IMR-90 (cell line): ENCODE measurements at regions not wholly inside any gene's neighbourhood (a gene's known extent, or its start where the extent isn't known, plus 50 kb on each side); places are given as distances from the start of the nearest gene placed in this dataset.

Source experiments
- BHLHE40 ChIP-seq: fragments of 150-350 bp; IDR thresholded peaks from 2 replicates; pipeline ENCODE4 v1.6.1; 2016; ENCODE audit warnings: mild to moderate bottlenecking, low read depth, low read length
- CEBPB ChIP-seq: IDR thresholded peaks from 2 replicates; pipeline ENCODE4 v1.6.1; 2012; ENCODE audit warnings: low read depth, low read length, improper control_type of control experiment
- CHD1 ChIP-seq: IDR thresholded peaks from 2 replicates; pipeline ENCODE4 v1.6.1; 2012; ENCODE audit warnings: low read depth, low read length, improper control_type of control experiment
- FOS ChIP-seq: fragments of 150-350 bp; IDR thresholded peaks from 2 replicates; pipeline ENCODE4 v1.6.1; 2016; ENCODE audit warnings: low read depth, low read length
- MAFK ChIP-seq: IDR thresholded peaks from 2 replicates; pipeline ENCODE4 v1.6.1; 2012; ENCODE audit warnings: low read depth, low read length, improper control_type of control experiment
- MXI1 ChIP-seq: IDR thresholded peaks from 2 replicates; pipeline ENCODE4 v1.6.1; 2012; ENCODE audit warnings: low read depth, mild to moderate bottlenecking, low read length, moderate library complexity, borderline replicate concordance
- POLR2A ChIP-seq: IDR thresholded peaks from 2 replicates; pipeline ENCODE4 v1.6.1; 2012; ENCODE audit warnings: mild to moderate bottlenecking, low read depth, low read length
- RAD21 ChIP-seq: IDR thresholded peaks from 2 replicates; pipeline ENCODE4 v1.6.1; 2012; ENCODE audit warnings: low read length, improper control_type of control experiment
- RCOR1 ChIP-seq: IDR thresholded peaks from 2 replicates; pipeline ENCODE4 v1.6.1; 2012; ENCODE audit warnings: mild to moderate bottlenecking, low read length, improper control_type of control experiment; ENCODE audit not compliant: insufficient replicate concordance
- RFX5 ChIP-seq: IDR thresholded peaks from 2 replicates; pipeline ENCODE4 v1.8.0; 2012; ENCODE audit warnings: low read depth, mild to moderate bottlenecking, low read length, moderate library complexity
- TF ChIP-seq, protein P1 (sequence below): conservative IDR thresholded peaks from 2 replicates; pipeline ENCODE4 v1.5.1; 2012; ENCODE audit warnings: mild to moderate bottlenecking, low read depth, low read length, improper control_type of control experiment

- TF ChIP-seq CEBPB (no peak), RFX5 (no peak), POLR2A (no peak), RAD21 (no peak), CHD1 (no peak), BHLHE40 (no peak), RCOR1 (no peak), FOS (no peak), MAFK (no peak), MXI1 (no peak)
- TF ChIP-seq, protein P1, sequence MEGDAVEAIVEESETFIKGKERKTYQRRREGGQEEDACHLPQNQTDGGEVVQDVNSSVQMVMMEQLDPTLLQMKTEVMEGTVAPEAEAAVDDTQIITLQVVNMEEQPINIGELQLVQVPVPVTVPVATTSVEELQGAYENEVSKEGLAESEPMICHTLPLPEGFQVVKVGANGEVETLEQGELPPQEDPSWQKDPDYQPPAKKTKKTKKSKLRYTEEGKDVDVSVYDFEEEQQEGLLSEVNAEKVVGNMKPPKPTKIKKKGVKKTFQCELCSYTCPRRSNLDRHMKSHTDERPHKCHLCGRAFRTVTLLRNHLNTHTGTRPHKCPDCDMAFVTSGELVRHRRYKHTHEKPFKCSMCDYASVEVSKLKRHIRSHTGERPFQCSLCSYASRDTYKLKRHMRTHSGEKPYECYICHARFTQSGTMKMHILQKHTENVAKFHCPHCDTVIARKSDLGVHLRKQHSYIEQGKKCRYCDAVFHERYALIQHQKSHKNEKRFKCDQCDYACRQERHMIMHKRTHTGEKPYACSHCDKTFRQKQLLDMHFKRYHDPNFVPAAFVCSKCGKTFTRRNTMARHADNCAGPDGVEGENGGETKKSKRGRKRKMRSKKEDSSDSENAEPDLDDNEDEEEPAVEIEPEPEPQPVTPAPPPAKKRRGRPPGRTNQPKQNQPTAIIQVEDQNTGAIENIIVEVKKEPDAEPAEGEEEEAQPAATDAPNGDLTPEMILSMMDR = no peak
Measured at GRCh38 chr20:57053067-57053466, 213.4 kb downstream of the BMP7 start.
